PFSK-1 (cell line): ENCODE measurements at regions not wholly inside any gene's neighbourhood (a gene's known extent, or its start where the extent isn't known, plus 50 kb on each side); places are given as distances from the start of the nearest gene placed in this dataset.

Experiments used
- FOXP2 ChIP-seq: optimal IDR thresholded peaks from 2 replicates; pipeline ENCODE3; 2011; ENCODE audit warnings: borderline replicate concordance, control low read depth, inconsistent platforms; ENCODE audit not compliant: insufficient read depth; ENCODE audit errors: extremely low read length, extremely low read depth
- POLR2AphosphoS5 ChIP-seq: IDR thresholded peaks from 2 replicates; pipeline ENCODE4 v1.6.1; 2012; ENCODE audit warnings: low read depth, mild to moderate bottlenecking, control low read depth, low read length, moderate library complexity
- SIN3A ChIP-seq: IDR thresholded peaks from 2 replicates; pipeline ENCODE4 v1.6.1; 2012; ENCODE audit warnings: mild to moderate bottlenecking, low read length, moderate library complexity, borderline replicate concordance; ENCODE audit not compliant: insufficient read depth
- TAF1 ChIP-seq: IDR thresholded peaks from 2 replicates; pipeline ENCODE4 v1.6.1; 2012; ENCODE audit warnings: low read length, control low read depth, borderline replicate concordance; ENCODE audit not compliant: insufficient read depth
- TF ChIP-seq, protein P1 (sequence below), 2 experiments: IDR thresholded peaks; 2 replicates each; pipeline versions ENCODE4 v1.6.1 to v1.8.0; 2011 to 2012; ENCODE audit warnings: low read depth in 2 of 2, low read length in 2 of 2, control low read depth in 1 of 2, inconsistent platforms in 1 of 2, mild to moderate bottlenecking in 1 of 2, moderate library complexity in 1 of 2; ENCODE audit not compliant: insufficient read depth in 1 of 2

DNA sequence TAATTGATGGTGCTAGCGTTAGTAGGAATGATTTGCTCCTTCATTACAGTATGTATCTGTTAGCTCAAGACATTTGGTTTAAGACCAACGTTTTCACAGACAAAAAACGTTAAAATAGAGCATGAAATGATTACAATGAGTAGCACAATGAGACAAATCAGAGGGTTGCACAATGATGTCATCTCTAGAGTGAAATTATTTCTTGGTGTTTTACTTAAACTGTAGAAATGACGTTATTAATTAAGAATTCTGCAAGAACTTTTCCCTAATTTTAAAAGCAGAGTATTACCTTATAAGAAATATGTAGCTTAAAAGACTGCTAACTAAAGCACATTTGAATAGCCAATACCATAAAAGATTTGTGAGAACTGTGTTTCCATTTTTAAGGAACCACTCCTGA, 373.4 kb upstream of the KIF2B start:
- TF ChIP-seq TAF1 (no peak), POLR2AphosphoS5 (no peak), FOXP2 (no peak), SIN3A (no peak)
- TF ChIP-seq, protein P1, sequence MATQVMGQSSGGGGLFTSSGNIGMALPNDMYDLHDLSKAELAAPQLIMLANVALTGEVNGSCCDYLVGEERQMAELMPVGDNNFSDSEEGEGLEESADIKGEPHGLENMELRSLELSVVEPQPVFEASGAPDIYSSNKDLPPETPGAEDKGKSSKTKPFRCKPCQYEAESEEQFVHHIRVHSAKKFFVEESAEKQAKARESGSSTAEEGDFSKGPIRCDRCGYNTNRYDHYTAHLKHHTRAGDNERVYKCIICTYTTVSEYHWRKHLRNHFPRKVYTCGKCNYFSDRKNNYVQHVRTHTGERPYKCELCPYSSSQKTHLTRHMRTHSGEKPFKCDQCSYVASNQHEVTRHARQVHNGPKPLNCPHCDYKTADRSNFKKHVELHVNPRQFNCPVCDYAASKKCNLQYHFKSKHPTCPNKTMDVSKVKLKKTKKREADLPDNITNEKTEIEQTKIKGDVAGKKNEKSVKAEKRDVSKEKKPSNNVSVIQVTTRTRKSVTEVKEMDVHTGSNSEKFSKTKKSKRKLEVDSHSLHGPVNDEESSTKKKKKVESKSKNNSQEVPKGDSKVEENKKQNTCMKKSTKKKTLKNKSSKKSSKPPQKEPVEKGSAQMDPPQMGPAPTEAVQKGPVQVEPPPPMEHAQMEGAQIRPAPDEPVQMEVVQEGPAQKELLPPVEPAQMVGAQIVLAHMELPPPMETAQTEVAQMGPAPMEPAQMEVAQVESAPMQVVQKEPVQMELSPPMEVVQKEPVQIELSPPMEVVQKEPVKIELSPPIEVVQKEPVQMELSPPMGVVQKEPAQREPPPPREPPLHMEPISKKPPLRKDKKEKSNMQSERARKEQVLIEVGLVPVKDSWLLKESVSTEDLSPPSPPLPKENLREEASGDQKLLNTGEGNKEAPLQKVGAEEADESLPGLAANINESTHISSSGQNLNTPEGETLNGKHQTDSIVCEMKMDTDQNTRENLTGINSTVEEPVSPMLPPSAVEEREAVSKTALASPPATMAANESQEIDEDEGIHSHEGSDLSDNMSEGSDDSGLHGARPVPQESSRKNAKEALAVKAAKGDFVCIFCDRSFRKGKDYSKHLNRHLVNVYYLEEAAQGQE (IDR thresholded peaks at IDR 0.05; ENCODE audit: insufficient read depth in 1 of 2, low read depth in 2 of 2, low read length in 2 of 2): no peak

GRCh38 chr17:53428913-53429312, 393.8 kb upstream of the KIF2B start:
- TF ChIP-seq FOXP2: no peak
- TF ChIP-seq SIN3A: no peak
- TF ChIP-seq POLR2AphosphoS5: no peak
- TF ChIP-seq, protein P1 (IDR thresholded peaks at IDR 0.05; ENCODE audit: insufficient read depth in 1 of 2, low read depth in 2 of 2, low read length in 2 of 2): no peak
- no peak for TF ChIP-seq TAF1

DNA sequence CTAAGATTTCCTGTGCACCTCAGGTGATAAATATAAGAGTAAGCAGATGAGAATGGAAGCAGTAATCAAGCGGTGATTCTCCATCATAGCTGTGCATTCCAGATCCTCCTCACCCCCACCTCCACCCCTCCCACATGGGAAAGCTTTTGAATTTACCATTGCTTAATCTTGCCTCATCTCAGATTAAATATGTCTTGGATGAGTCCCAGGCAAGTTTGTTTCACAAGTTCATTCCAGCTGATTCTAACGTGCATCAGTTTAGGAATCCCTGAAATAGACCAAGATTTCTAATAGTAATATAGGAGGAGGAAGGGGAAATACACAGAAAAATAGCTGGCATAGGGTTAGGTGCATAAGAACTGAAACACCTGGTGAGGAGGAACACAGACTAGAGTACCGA, 396.2 kb upstream of the KIF2B start:
- TF ChIP-seq FOXP2: no peak
- TF ChIP-seq, protein P1 (IDR thresholded peaks at IDR 0.05; ENCODE audit: insufficient read depth in 1 of 2, low read depth in 2 of 2, low read length in 2 of 2): no peak
- no peak for TF ChIP-seq POLR2AphosphoS5
- no peak for TF ChIP-seq SIN3A
- TF ChIP-seq TAF1: no peak

GRCh38 chr17:53420035-53420641, 402.6 kb upstream of the KIF2B start:
- TF ChIP-seq POLR2AphosphoS5 (no peak), SIN3A (no peak), FOXP2 (no peak), TAF1 (no peak)
- TF ChIP-seq, protein P1 (IDR thresholded peaks at IDR 0.05; ENCODE audit: insufficient read depth in 1 of 2, low read depth in 2 of 2, low read length in 2 of 2): no peak

DNA sequence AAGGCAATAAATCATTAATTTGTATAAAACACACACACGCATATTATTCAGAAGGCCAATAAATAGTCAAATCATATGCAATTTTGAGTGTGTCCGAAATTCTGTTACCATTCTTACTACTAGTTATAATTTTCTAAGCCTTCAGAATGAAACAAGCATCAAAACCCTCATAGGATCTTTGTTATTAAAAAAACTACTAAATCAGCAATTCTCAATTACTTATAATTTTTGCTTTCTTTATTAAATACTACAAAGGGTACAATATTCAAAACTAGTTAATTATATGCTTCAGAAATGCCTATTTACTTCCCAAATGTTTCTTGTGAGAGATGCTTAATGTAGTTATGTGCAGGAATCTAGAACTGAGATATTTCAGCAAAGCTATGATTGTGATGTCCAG, 413.1 kb upstream of the KIF2B start:
- TF ChIP-seq SIN3A: no peak
- TF ChIP-seq TAF1: no peak
- TF ChIP-seq FOXP2: no peak
- TF ChIP-seq, protein P1 (IDR thresholded peaks at IDR 0.05; ENCODE audit: insufficient read depth in 1 of 2, low read depth in 2 of 2, low read length in 2 of 2): no peak
- no peak for TF ChIP-seq POLR2AphosphoS5
